Stimulated activated naive CD4-positive, alpha-beta T cell (primary cell): ENCODE measurements at regions not wholly inside any gene's neighbourhood (a gene's known extent, or its start where the extent isn't known, plus 50 kb on each side); places are given as distances from the start of the nearest gene placed in this dataset.
"Not testable (repeated sequence)": the region's sequence is repeated elsewhere in the genome, so short reads cannot be mapped to it uniquely, and the experiment has no call there.

Source experiments
- DNase-seq, 6 experiments: peaks; one replicate each; lab custom pipeline; 2025; lab: John Stamatoyannopoulos, UW

DNA sequence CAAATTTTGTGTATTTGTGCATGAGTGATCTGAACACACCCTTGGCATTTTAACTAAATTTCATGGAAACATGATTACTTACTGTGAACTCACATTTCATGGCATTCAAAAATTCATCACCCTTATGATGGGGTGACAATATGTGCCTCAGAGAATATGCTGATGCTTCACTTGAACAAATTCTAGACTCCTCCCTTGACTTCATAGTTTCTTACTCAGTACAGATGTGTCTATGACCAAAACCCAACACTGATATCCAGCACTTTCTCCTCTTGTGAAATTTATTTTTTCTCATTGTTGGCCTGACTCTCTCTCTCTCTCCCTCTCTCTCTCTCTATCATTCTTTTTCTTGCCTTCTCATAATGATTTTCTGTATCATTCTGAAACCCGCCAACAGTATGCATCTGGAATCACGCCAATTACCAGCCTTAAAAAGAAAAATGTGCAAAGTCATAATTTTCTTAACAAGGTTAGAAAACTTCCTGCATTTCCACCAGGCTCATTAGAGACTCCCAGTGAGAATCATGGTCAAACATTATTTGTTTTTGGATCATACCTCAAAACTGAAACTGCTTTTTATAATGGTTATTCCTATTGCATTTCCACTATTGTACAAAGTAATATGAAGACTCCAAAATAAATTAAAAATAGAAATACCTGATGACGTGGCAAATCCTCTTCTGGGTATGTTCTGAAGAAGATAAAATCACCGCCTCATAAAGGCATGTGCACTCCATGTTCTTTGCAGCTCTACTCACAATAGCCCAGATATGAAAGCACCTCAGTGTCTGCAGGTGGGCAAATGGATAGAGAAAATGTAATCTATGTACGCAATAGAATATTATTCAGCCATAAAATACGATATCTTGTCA lies 722.2 kb downstream of the TMEM121 start:
- no peak for DNase-seq

DNA sequence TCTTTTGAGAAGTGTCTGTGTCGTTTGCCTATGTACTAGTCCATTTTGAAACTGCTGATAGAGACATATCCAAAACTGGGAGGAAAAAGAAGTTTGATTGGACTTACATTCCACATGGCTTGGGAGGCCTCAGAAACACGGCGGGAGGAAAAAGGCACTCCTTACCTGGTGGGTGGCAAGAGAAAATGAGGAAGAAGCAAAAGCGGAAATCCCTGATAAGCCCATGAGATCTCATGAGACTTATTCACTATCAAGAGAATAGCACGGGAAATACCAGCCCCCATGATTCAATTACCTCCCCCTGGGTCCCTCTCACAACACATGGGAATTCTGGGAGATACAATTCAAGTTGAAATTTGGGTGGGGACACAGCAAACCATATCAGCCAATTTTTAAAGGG lies 727.6 kb downstream of the TMEM121 start:
- DNase-seq, result not testable (repeated sequence)

DNA sequence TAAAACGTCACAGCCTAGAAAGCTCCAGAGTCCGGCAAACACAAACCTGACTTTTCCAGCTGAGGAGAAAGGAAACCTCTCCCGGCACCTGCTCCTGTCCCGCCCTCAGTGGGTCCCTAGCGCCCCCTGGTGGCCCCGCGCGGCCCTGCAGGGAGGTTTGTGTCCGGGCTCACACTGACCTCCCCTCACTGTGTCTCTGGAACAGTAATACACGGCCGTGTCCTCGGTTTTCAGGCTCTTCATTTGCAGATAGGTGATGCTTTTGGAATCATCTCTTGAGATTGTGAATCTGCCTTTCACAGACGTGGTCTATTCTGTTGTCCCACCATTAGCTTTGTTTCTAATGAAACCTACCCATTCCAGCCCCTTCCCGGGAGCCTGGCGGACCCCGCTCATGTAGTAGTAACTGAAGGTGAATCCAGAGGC lies 731.2 kb downstream of the TMEM121 start:
- DNase-seq, result peak; percentile 27 to 74 (median 66)

DNA sequence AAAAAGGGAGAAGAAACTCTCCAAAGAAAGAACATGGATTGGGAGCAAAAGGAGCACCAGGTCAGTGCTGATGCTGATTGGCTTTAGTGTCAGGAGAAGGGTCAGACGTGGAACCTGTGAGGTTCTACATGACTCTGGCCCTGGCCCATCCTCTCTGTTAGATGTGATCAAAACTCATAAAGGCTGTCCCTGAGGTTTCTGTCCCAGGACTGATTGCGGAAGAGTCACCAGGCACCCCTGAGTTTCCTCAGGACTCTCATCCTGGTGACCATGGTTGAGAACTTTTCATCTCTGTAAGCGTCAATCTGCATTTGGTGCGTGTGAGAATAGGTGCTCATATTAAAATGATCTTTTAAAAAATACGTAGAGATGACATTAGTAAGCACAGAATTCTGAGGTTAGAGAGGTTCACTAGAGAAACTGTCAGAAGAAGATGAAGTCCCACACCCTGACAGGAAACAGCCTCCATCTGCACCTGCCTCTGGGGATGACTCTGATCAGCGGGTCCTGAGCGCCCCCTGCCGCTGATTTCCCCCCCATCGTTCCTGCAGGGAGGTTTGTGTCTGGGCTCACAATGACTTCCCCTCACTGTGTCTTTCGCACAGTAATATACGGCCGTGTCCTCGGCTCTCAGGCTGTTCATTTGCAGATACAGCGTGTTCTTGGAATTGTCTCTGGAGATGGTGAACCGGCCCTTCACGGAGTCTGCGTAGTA lies 741.8 kb downstream of the TMEM121 start:
- DNase-seq, result peak; percentile 69 to 92 (median 82)

DNA sequence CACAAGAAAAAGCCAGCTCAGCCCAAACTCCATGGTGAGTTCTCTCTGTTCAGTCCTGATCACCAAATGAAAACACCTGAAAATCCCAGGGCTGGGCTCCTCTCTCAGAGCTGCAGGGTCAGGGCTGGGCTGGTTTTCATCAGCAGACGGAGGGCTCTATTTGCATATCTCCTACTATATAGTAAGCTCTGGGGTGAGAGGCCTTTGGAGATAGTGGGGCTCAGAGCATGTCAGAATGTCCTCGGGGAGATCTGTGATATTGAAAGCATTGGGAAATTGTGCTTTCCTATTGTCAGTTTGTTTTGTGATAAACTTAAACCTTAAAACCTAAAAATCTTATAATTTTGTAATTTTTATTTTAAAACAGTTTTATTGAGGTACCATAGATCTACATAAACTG lies 742.6 kb downstream of the TMEM121 start:
- DNase-seq, result no peak

DNA sequence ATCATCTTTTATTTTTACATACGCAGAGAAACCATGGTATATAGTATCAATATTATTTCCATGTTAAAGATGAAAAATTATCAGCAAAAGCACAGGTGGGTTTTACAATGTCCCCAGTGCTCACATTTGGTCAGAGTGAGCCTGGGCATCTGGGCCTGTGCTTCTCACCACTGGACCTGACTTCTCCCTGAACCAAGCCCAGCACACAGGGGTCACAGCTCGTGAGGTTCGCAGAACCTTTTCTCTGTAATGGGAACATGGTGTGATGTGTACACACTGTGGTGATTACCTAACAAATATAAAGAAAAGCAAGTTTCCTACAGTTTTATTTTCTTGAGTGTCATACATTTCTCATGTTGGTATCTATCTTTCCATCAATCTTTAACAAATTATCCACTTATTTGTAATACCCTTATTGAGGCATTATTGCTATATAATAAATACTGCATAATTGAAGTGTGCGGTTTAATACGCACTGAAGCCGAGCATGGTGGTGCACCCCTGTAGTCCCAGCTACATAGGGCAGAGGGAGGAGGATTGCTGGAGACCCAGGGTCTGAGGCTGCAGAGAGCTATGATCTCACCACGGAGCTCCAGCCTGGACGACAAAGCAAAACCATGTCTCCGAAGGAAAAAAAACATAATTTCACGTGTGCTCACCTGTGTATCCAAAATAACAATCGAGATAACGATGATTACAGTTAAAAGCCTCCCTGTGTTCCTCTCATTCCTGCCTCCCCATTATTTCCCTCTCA lies 743.2 kb downstream of the TMEM121 start:
- DNase-seq, result no peak

DNA sequence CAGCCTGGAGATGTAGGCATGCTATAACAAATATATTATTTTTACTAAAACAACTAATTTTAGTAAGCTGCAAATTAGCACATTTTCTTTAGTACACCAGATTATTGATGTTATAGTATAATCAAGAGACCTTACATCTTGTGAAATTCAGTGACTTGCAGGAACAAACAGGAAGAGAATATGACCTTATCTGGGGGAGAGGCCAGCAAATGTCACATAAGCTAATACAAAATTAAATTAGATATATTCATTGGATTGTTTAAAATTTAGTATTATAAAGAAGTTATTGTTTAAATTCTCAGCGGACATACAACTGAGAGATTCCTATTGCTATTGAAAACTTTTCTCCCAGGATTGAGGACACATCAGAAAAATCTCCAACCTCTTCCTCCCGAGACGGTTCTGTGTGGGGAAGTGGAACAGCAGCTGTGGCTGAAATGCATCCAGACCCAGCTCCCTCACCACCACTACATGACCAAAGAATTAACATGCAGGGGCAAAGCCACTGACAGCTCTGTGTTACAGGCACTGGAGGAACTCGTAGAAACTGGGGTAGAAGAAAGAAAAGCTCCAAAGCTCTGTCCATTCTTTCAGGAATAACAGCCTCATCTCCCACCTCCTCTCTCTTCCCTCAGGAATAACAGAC lies 744.2 kb downstream of the TMEM121 start:
- not testable (repeated sequence) for DNase-seq

DNA sequence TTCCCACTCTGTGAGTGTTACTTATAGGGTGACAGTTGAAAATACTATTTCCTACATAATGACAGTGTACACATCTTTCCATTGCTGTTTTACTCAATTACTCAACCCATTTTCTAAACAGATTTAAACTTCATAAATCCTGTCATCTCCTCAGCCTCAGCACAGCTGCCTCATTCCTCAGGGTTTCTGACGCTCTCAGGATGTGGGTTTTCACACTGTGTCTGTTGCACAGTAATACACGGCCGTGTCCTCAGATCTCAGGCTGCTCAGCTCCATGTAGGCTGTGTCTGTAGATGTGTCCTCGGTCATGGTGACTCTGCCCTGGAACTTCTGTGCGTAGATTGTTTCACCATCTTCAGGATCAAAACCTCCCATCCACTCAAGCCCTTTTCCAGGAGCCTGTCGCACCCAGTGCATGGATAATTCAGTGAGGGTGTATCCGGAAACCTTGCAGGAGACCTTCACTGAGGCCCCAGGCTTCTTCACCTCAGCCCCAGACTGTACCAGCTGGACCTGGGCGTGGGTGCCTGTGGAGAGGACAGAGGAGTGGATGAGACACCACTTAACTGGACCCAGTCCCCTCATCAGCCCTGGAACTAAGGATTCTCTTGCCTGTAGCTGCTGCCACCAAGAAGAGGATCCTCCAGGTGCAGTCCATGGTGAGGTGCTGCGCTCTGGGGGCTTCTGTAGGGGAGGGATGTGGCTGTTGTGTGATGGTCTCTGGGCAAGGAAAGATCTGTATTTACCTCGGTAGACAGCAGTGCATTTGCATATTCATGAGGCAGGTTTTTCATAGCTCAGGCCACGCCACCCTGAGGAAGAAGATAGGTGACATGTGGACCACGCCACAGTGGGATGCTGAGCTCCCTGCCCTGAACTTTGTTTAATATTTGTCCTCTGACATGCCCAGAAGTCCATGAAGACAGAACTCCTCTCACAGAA lies 750.2 kb downstream of the TMEM121 start:
- DNase-seq, result peak in 4 of 6 experiments; percentile 15 to 74 (median 68)

DNA sequence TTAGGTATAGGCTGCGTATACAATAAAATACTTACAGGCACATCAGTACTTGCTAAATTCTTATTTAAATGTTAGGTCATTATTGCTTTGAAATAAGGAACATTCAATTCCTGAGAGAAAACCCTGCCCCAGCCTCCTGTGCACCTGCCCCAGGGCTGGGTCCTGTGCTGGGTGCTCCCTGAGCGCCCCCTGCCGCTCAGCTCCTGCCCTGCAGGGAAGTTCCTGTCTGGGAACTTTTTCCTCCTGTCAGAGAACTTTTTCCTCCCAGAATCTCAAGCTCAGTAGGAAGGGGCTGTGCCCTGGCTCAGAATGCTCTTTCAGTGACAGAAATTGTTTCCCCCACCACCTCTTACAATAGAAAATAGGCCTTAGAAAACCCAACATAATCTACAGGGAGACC lies 751.1 kb downstream of the TMEM121 start:
- peak in 5 of 6 experiments; percentile 2 to 28 (median 13) for DNase-seq

DNA sequence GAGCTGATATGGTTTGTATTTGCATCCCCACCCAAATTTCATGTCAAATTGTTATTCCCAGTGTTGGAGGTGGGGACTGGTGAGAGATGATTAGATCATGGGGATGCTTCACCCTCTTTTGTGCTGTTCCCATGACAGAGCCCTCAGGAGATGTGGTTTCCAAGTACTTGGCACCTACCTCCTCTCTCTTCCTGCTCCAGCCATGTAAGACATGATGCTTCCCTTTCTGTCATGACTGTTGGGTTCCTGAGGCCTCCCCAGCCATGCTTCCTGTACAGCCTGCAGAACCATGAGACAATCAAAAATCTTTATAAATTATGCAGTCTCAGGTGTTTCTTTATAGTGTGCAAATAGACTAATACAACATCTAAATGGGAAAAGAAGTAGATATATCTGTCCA lies 754.5 kb downstream of the TMEM121 start:
- DNase-seq, result no peak

DNA sequence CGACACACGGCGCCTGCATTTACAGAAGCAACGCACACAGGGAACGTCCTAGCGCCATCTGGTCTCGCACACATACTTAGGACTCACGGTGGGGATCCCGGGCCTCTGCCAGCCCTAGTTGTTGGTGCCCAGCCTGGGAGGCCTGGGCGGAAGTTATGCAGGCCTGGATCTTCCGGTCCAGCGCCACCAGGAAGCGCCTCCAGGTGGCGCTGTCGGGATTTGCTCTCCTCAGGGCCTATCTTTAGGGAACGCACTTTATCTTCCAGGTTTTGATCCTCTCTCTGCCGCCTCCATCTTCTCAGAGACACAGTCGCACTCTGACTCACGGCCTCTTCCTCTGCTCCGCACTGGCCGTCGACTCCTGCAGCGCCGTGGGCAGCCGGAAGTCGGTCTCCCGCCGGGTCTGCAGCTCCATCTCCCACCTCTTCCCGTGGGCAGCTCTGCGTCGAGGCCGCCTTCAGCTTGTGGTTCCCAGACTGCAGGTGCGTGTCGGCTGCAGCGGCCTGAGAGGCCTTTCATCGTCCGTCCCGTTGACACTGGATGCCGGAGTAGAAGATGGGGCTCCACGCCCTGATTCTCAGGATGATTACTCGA lies 760.4 kb downstream of the TMEM121 start:
- peak in 2 of 6 experiments; percentile 13 to 25 for DNase-seq

DNA sequence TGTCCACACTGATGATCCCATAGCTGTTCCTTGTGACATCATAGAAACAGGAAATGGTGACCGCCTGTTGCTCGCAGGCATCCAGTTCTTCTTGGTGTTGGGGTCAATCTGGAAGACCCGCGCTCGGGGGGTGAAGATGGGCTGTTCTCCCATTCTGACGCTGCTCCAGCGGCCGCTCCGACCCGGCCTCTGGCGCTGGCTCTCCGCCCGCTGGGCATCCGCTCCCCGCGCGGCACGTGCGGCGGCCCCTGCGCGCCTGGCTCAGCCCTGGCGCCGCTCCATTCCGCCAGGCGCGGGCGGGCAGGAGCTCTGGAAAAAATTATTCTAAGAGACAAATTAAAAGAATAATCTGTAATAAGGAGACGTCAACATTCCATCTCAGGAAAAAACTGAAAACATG lies 761.1 kb downstream of the TMEM121 start:
- no peak for DNase-seq

DNA sequence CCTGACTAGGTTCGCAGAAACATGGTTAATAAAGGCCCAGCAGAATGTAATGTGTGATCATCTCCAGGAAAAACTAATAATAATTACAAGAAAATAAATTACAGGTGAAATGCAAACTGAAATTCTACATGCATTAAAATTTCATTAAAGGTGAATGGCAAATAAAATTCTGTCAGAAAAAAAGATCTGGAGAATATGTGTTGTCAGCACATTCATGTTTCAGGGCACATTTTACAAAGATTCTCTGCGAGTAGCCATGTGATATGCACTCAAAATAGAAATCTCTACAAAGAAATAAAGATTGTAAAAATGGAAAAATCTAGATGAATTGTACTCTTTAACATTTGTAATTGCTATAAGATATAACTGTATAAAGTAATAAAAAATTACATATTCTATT lies 765.2 kb downstream of the TMEM121 start:
- no peak for DNase-seq

DNA sequence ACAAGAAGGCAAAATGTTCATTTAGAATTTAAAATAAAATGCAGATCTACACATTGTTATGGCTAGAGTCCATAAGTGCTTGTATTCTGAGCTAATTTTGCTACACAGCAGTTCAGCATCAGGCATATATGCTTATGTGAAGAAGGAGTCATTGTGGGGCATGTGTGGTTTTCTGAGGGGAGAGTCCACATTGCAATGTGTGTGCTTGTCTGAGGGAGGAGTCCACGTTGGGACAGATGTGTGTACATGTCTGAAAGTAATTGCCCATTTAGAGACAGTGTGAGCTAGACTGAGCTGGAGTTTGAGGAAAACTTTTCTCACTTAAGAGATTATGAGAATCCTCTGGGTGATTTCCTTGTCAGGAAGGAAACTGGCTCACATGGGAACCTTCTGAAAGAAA lies 767.9 kb downstream of the TMEM121 start:
- DNase-seq, result no peak

DNA sequence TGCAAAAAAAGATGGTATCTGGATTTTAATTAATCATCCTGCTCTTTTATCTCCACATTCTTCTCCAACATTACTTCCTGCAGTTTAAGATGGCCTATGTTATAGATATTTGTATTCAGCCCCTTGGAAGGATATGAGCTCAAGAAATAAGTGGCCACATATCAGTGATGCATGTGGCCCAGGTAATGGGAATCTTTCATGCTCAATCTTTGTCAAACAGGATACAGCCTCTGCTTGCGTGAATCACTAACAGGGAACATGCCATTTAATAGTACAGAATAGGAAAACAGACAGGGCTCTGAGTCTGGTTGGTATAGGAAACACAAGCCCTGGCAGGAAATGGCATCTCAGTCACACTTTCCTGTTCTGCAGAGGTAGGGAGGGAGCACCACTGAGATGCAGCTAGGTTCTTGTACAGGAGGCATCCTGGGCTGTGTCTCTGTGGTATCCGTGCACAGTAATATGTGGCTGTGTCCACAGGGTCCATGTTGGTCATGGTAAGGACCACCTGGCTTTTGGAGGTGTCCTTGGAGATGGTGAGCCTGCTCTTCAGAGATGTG lies 774.6 kb downstream of the TMEM121 start:
- DNase-seq, result peak in 1 of 6 experiments; percentile 30

DNA sequence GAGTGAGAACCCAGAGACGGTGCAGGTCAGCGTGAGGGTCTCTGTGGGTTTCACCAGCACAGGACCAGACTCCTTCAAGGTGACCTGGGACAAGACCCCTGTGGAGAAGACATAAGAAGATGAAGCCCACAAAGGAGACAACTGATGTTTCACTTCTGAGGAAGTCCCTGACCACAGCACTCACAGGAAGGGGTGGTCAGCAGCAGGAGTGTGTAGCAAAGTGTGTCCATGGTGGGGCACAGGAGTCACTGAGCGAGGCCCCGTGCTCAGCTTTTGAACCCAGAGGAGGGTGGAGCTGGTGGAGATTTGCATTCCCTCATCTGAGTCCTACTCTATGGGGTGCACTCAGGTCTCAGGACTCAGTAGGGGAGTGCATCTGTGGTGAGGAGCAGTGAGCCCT lies 775.2 kb downstream of the TMEM121 start:
- not testable (repeated sequence) for DNase-seq

DNA sequence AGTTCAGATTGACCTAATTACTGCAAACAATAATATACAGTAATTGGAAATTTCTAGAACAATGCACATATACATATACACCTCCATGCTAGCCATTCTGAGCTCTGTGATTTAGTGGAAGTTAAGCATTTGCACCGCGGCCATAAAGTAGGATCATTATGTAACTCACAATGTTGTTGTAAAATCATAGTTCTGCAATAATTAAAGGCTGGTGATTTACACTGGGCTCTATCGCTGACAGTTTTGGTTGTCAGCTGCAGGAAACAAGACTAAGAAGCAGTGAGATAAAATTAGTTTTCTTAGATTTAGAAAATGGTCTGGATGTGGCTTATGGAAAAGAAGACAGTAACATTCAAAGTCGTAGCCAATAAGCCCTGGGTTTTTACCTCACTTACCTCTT lies 776.3 kb downstream of the TMEM121 start:
- no peak for DNase-seq

DNA sequence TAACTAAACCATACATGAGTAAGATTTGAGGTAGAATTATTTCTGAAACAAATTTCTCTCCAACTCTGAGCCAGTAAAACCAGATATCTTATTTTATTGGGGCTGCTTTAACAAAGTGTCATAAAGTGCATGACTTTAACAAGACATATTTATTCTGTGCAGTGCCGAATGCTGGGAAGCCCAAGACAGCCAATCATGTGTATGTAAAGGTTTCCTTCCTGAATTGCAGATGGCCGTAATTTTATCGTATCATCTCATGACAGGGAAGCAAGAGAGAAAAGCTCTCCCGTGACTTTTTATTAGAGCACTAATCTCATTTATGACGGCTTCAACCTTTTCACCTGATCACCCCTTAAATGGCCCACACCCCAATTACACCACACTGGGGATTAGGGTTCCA lies 777.9 kb downstream of the TMEM121 start:
- no peak for DNase-seq

DNA sequence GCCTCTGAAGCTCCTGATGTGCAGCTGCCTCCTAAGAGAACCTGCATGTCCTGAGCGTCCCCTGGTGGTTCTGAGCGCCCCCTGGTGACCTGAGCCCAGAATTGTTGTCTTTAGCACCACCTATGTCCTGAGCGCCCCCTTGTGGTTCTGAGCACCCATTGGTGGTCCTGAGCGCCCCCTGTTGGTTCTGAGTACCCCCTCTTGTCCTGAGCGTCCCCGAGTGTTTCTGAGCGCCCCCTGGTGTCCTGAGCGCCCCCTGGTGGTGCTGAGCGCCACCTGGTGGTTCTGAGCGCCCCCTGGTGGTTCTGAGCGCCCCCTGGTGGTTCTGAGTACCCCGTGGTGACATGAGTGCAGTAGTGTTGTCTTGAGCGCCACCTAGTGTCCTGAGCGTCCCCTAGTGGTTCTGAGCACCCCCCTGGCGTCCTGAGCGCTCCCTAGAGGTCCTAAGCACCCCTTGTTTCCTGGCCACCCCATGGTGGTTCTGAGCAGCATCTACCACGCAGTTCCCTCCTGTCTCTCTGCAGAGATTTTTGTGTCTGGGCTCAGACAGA lies 782.5 kb downstream of the TMEM121 start:
- DNase-seq, result peak; percentile 59 to 79 (median 70)

DNA sequence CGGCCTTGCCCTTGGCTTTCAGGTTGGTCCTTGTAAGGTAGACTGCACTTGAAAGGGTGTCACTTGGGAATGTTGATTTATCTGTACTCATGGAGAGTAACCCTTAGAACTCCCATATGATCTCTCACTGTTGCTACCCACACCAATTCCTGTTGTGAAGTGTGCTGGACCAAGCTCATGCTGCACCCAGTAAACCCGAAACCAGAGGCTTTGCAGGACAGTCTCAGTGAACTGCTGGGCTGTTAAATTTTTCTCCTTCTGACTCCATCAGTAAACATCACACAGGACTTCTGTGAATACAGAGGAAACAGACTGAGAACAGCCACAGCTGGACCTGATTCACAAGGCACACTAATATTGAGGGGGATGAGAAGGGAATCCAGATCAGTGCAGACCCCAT lies 783.0 kb downstream of the TMEM121 start:
- DNase-seq, result no peak
